GM18499 (cell line): ENCODE measurements at regions not wholly inside any gene's neighbourhood (a gene's known extent, or its start where the extent isn't known, plus 50 kb on each side); places are given as distances from the start of the nearest gene placed in this dataset.
"Not testable (repeated sequence)": the region's sequence is repeated elsewhere in the genome, so short reads cannot be mapped to it uniquely, and the experiment has no call there.

Experiments
- ATAC-seq: cut with Tn5 transposase; IDR thresholded peaks from one replicate; pipeline ENCODE4 v1.9.1; 2021; ENCODE audit warnings: moderate number of reproducible peaks; ENCODE audit not compliant: insufficient read depth, unreplicated experiment

GRCh38 chr10:57113545-57113944, 752.5 kb upstream of the ZWINT start:
- no peak for ATAC-seq

DNA sequence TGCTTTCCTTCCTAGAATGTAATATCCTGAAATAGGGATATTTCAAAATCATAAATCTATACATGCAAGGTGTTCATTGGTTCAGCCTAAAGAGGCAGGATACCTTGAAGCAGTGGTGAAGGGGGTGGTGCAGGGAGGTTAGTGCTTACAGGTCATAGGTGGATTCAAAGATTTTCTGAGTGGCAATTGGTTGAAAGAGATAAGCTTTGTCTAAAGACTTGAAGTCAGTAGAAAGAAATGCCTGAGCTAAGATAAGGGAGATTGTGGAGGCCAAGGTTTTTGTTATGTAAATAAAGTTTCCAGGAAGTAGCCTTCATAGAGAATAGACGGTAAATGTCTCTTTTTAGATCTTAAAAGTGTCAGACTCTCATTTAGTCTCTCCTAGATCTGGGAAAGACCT, 741.2 kb upstream of the ZWINT start:
- no peak for ATAC-seq

DNA sequence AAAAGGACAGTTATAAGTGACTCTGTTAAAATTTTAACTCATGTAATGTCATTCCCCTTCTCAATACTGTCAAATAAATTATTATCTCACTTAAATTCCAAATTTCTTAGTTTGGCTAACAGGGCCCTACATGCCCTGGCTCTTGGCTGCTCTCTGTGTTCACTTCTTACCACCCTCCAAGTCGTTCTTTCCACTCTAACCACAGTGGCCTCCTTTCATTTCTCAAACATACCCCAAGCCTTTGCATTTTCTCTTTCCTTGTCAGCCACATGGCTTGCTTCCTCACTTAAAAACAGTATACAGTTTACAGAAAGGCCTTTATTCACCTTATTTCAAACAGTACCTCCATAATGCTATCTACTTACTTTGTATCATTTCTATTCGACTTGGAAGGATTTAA, 737.1 kb upstream of the ZWINT start:
- no peak for ATAC-seq

DNA sequence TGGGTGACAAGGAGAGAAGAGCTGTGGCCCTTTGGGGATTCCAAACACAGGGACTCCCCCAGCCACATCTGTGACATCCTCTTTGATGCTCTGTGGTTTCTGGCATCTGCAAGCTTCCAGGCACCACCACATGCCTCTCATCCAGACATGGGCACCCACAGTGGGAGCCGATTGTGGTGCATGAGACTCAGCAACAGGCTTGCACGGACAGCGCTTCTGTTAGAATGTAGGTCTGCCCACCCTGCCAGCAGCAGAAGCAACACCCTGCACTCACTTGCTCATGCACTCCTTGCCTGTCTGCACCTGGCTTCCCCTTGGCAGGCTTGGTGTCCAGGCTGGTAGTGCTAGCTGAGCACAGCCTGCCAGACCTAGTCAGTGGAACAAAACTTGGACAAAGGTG, 735.0 kb upstream of the ZWINT start:
- no peak for ATAC-seq

DNA sequence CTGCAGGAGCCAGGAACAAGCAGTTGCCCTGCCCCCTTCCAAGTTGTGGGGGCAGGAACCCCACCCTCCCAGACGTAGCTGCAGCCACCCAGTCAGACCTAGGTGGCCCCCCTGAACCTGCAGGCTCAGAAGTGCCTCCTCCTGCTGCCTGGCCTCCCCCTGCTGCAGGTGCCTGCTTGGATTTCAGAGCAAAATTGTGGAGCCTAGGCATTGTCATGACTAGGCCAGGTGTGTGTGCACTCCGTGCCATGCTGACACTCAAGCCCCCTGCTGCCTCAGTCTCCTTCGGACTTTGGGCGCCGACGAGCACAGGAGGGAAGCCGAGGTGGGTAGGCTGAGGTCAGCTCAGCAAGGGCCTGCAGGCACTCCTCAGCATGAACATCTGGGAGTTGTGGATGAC, 733.9 kb upstream of the ZWINT start:
- no peak for ATAC-seq

- no peak for ATAC-seq
These were observed 733.0 kb upstream of the ZWINT start for GRCh38 chr10:57094083-57094482.

- no peak for ATAC-seq
These were observed 692.5 kb upstream of the ZWINT start for GRCh38 chr10:57053530-57053929.

GRCh38 chr10:57049096-57049495, 688.0 kb upstream of the ZWINT start:
- no peak for ATAC-seq

- no peak for ATAC-seq
These were observed 677.5 kb upstream of the ZWINT start for GRCh38 chr10:57038531-57038930.

- ATAC-seq: no peak
These were observed 674.3 kb upstream of the ZWINT start for GRCh38 chr10:57035310-57035709.

GRCh38 chr10:57032301-57032700, 671.2 kb upstream of the ZWINT start:
- ATAC-seq: not testable (repeated sequence)

GRCh38 chr10:57031346-57031745, 670.3 kb upstream of the ZWINT start:
- no peak for ATAC-seq

DNA sequence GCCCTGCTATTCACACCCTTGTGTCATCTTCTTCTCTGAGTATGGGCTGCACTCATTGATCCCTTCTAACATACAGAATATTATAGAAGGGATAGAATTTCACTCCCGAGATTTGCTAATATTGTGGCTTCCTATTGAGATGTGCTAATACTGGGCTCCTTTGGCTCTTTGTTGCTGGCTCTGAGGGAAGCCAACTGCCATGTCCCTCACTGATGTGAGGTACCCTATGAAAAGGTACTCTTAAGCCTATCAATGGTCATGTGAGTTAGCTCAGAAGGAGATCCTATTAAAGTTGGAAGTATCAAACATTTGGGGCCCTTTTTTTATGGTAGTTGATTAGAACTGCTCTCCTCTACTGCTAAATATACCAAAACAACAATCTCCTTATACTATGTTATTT, 665.2 kb upstream of the ZWINT start:
- no peak for ATAC-seq

DNA sequence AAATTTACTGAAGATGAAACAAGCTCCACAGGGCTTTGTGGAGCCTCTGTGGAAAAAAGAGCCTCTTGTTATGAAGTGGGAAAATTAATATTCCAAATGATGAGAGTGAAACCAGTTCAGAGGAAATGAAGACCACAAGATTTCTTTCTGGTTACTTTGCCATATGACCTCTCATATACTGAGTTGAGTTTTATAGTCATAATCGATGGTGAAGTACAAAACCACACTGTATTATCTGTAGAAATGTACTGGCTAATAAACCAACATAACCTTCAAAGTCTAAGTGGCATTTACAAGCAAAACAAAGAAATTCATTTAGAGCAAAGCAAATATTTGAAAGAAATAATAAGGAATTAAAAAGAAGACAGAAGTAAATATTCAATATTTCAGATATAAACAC, 662.6 kb upstream of the ZWINT start:
- no peak for ATAC-seq

DNA sequence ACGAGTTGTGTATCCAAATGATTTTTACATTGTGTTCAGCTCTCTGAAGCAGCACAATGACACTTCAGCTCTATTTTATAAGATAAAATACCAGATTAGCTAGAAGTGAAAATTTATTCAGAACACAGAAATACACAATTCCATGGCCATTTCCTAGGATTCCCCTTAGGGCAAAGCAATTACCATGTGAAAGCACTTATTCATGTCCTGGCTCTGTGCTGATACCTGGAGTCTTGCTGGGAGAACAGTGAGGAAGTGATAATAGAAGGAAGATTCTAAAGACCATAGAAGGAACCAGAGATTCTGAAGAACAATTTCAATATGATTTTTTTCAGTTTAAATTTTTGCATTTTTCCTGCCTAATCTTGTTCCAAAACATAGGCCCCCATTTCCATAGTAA, 657.4 kb upstream of the ZWINT start:
- no peak for ATAC-seq

DNA sequence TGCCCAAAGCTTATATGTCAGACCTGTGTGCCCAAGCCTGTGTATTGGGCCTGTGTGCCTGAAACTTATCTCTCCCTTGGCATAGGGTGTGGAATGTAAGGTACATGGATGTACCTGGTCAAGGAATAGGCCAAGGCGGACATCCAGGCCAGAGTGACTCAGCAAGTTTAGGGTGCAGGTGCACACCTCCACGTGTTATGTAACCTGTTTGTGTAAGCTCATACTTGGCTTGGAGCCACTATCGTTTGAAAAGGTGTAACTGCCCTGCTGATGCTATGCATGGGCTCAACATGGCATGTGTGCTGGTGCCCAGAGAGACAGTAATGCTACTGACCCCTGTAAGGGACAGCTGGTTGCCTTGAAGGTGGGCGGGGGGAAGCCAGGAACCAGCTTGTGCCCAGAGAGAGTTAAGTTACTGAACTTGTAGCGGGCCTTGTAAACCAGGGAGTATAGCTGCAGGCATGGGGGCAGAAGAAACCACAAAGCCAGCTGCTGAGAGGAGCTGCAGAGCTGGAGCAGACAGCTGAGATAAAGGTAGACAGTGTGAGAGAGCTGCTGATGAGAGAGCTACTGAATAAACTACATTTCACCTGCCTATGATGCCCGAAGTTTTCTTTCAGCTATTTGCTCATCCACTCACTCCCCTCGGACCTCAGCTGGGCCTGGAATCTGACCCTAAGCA, 656.4 kb upstream of the ZWINT start:
- no peak for ATAC-seq

DNA sequence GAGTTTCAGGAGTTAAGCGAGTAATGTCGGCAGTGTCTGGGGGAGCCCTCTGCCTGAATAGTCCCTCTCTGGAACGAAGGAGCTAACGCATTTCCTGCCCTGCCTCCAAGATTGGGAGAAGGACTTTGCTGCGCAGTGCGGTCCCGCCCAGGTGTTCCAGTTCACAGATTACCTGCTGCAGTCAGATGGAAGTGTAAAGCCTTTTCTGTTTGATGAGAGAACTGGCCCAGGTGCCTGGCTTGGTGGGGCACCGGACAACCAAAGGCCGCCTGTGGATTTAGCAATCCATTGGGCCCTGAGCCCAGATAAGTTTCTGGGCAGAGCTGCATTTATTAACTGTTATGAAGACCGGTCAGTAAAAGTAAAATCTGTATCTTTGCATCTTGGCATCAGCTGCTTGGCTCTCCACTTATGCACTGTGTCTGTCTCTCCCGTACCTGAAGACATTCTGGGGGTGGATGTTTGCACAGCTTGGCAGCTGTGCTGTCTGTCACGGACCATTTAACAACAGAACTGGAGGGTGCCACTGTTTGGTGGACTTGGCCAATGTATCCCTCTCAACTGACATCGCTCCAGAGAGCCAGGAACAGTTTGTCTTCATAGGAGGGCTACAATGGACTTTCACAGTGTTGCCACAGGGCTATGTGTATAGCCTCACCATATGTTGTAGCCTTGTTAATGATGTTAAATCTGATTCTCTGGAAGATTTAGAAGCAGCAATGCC, 654.7 kb upstream of the ZWINT start:
- no peak for ATAC-seq

GRCh38 chr10:57015187-57015586, 654.1 kb upstream of the ZWINT start:
- ATAC-seq: no peak

DNA sequence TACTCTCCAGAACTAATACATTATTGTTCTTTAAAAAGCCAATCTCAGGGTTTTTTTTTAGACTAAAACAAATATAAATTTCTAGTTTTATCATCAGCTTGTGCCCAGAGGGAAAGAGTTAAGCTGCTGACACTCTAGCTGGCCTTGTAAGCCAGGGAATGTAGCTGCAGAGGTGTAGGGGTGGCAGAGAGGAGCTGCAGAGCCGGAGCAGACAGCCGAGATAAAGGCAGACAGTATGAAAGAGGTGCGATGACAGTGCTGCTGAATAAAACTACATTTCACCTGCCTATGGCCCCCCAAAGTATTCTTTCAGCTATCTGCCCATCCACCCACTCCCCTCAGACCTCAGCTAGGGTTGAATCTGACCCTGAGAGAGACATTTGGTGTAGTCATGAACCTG, 653.7 kb upstream of the ZWINT start:
- ATAC-seq: no peak

- ATAC-seq: no peak
These were observed 647.1 kb upstream of the ZWINT start for GRCh38 chr10:57008189-57008588.

- ATAC-seq: no peak
These were observed 630.6 kb upstream of the ZWINT start for GRCh38 chr10:56991591-56992069.

GRCh38 chr10:56975513-56975912, 614.5 kb upstream of the ZWINT start:
- ATAC-seq: no peak
